GM10266 (cell line): ENCODE measurements at regions not wholly inside any gene's neighbourhood (a gene's known extent, or its start where the extent isn't known, plus 50 kb on each side); places are given as distances from the start of the nearest gene placed in this dataset.

Experiments used
- DNase-seq: peaks from one replicate; pipeline ENCODE4 v3.0.0; 2012; ENCODE audit errors: extremely low spot score
- CTCF ChIP-seq: IDR thresholded peaks from 2 replicates; pipeline ENCODE4 v1.5.1; 2012; ENCODE audit warnings: mild to moderate bottlenecking, low read depth; ENCODE audit not compliant: control insufficient read depth, insufficient read depth; ENCODE audit errors: missing control alignments

GRCh38 chr7:26954951-26955350, 90.6 kb upstream of the SKAP2 start:
- DNase-seq: no peak
- no peak for TF ChIP-seq CTCF

DNA sequence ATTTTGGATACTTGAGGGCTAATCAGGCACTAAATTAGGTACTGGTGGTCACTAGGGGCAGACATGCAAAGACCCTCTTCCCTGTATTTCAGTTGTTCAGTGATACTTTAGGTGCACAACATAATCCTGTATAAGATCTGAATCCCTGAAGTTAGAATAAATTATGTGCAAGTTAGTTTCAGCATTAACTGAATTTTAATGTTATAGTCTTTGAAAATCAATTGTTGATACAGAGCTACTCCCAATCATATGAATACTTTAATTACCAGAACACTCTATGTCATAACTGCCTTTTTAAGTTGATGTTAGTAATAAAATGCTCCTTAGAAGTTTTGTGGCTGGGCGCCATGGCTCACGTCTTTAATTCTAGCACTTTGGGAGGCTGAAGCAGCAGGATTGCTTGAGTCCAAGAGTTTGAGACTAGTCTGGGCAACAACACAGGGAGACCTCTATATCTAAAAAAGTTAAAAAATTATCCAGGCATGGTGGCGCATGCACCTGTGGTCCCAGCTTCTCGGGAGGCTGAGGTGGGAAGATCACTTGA, 87.1 kb upstream of the SKAP2 start:
- no peak for TF ChIP-seq CTCF
- no peak for DNase-seq

GRCh38 chr7:26950889-26951288, 86.5 kb upstream of the SKAP2 start:
- no peak for DNase-seq
- TF ChIP-seq CTCF: no peak

DNA sequence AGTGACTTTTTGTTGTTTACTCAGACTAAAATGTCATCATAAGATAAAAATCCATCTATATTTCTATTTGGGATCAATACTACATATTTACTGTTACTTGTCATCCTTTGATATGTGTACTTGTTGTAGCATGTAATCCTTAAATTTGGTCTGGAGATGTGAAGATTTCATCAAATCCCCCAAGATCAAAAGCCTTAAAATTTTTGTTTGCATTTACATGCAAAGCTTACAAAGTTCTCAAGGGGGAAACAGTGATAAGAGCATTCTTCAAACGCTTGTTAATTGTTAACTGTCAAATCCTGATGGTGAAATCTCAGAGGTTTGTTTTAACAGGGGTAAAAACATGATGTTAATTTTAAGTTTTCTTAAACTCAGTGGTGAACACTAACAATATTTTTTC, 84.9 kb upstream of the SKAP2 start:
- TF ChIP-seq CTCF: no peak
- no peak for DNase-seq

- no peak for DNase-seq
- no peak for TF ChIP-seq CTCF
Measured at GRCh38 chr7:26948617-26949118, 84.3 kb upstream of the SKAP2 start.

DNA sequence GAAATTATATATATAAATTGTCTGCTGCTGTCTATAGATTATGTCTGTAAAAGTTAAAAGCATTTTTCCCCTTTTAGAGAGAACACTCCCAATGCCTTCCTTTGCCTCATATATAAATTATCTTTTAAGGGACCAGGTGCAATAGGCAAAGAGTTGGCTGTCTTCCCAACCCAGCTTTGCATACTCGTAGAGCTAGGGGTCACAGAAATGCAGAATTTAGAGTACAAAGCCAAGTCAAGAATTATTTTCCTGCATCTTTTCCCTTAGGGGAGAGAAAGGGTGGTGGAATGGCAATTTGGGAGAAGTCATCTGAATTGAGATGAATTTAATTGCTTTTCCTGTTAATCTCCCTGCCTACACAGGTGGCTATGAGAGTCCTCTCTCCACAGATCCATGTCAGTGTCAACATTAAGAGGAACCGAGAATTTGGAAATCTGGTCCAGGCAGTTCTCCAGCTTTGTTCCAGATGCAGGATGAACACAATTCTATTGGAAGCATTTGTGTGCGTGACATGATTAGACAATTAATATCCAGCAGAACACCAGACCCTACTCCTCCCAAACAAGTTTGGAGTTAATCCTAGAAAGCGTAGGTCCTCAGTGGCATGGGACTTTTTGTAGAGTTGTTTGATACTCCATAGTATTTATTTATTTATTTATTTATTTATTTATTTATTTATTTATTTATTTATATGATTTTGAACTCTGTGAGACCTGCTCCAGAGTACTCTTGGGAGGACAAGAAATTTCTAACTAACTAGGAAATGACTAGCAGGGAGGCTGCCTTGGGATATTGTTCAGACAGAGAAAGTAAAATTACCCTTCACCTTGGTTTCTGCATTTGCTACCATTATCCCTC, 80.3 kb upstream of the SKAP2 start:
- no peak for TF ChIP-seq CTCF

More for the DNA sequence above, 80.3 kb upstream of the SKAP2 start:
- no peak for DNase-seq
